ENCODE measurements at regions not wholly inside any gene's neighbourhood (a gene's known extent, or its start where the extent isn't known, plus 50 kb on each side); places are given as distances from the start of the nearest gene placed in this dataset.
"Not testable (repeated sequence)": the region's sequence is repeated elsewhere in the genome, so short reads cannot be mapped to it uniquely, and the experiment has no call there.

- Histone ChIP-seq H3K36me3 (no peaks in the 10 kb centered on the region), H3K27me3 (no peaks in the 10 kb centered on the region), H3K4me3 (no peak overlapping the region), H3K9me3 (no peaks in the 10 kb centered on the region)
- no peak for DNase-seq
These were observed 466.4 kb downstream of the KLF12 start for GRCh38 chr13:73667756-73668155.

GRCh38 chr13:73665261-73665660 lies 468.9 kb downstream of the KLF12 start:
- H3K4me3 ChIP-seq, result no peak overlapping the region
- no peaks in the 10 kb centered on the region for H3K9me3 ChIP-seq
- no peak for DNase-seq
- no peaks in the 10 kb centered on the region for H3K36me3 ChIP-seq
- no peaks in the 10 kb centered on the region for H3K27me3 ChIP-seq

GRCh38 chr13:73664851-73665250 lies 469.4 kb downstream of the KLF12 start:
- Histone ChIP-seq H3K9me3 (no peaks in the 10 kb centered on the region), H3K36me3 (no peaks in the 10 kb centered on the region), H3K4me3 (no peak overlapping the region), H3K27me3 (no peaks in the 10 kb centered on the region)
- no peak for DNase-seq

- no peaks in the 10 kb centered on the region for H3K36me3 ChIP-seq
- no peaks in the 10 kb centered on the region for H3K9me3 ChIP-seq
- DNase-seq, result no peak
- H3K4me3 ChIP-seq, result no peak overlapping the region
- H3K27me3 ChIP-seq, result no peaks in the 10 kb centered on the region
These were observed 471.4 kb downstream of the KLF12 start for GRCh38 chr13:73662833-73663232.

GRCh38 chr13:73661687-73662425 lies 472.3 kb downstream of the KLF12 start:
- no peaks in the 10 kb centered on the region for H3K27me3 ChIP-seq
- H3K4me3 ChIP-seq, result no peak overlapping the region
- H3K9me3 ChIP-seq, result 0 out of 2 replicates have a peak, but pooled peaks cover 3% of the 10 kb centered on the region
- no peaks in the 10 kb centered on the region for H3K36me3 ChIP-seq
- DNase-seq, result no peak

- H3K4me3 ChIP-seq, result no peak overlapping the region
- no peaks in the 10 kb centered on the region for H3K27me3 ChIP-seq
- H3K36me3 ChIP-seq, result no peaks in the 10 kb centered on the region
- no peak for DNase-seq
- H3K9me3 ChIP-seq, result 0 out of 2 replicates have a peak, but pooled peaks cover 3% of the 10 kb centered on the region
These were observed 473.1 kb downstream of the KLF12 start for GRCh38 chr13:73661066-73661465.

- no peak overlapping the region for H3K4me3 ChIP-seq
- no peaks in the 10 kb centered on the region for H3K36me3 ChIP-seq
- peaks cover 3% of the 10 kb centered on the region; the same call in 1 of the 2 replicates for H3K9me3 ChIP-seq
- DNase-seq, result no peak
- H3K27me3 ChIP-seq, result no peaks in the 10 kb centered on the region
These were observed 475.6 kb downstream of the KLF12 start for GRCh38 chr13:73658639-73659038.

GRCh38 chr13:73657821-73658540 lies 476.2 kb downstream of the KLF12 start:
- Histone ChIP-seq H3K9me3 (peaks cover 3% of the 10 kb centered on the region; the same call in 1 of the 2 replicates), H3K36me3 (no peaks in the 10 kb centered on the region), H3K4me3 (no peak overlapping the region), H3K27me3 (no peaks in the 10 kb centered on the region)
- peak; percentile 74 for DNase-seq

GRCh38 chr13:73656863-73657262 lies 477.3 kb downstream of the KLF12 start:
- H3K27me3 ChIP-seq, result no peaks in the 10 kb centered on the region

GRCh38 chr13:73653688-73654087 lies 480.5 kb downstream of the KLF12 start:
- DNase-seq, result no peak
- Histone ChIP-seq H3K36me3 (no peaks in the 10 kb centered on the region), H3K27me3 (no peaks in the 10 kb centered on the region), H3K4me3 (no peak overlapping the region), H3K9me3 (peaks cover 3% of the 10 kb centered on the region; the same call in 1 of the 2 replicates)

More at GRCh38 chr13:73656863-73657262, 477.3 kb downstream of the KLF12 start:
- Histone ChIP-seq H3K4me3 (no peak overlapping the region), H3K36me3 (no peaks in the 10 kb centered on the region), H3K9me3 (peaks cover 3% of the 10 kb centered on the region; the same call in 1 of the 2 replicates)
- no peak for DNase-seq

GRCh38 chr13:73647417-73647816 lies 486.8 kb downstream of the KLF12 start:
- no peaks in the 10 kb centered on the region for H3K36me3 ChIP-seq
- no peaks in the 10 kb centered on the region for H3K27me3 ChIP-seq
- H3K9me3 ChIP-seq, result no peaks in the 10 kb centered on the region
- no peak overlapping the region for H3K4me3 ChIP-seq
- DNase-seq, result no peak

GRCh38 chr13:73640476-73641179 lies 493.6 kb downstream of the KLF12 start:
- H3K9me3 ChIP-seq, DNase-seq, H3K36me3 ChIP-seq, H3K4me3 ChIP-seq, H3K27me3 ChIP-seq: not testable (repeated sequence)

- DNase-seq, result no peak
- Histone ChIP-seq H3K27me3 (no peaks in the 10 kb centered on the region; the same call in 1 of the 2 replicates), H3K9me3 (no peaks in the 10 kb centered on the region), H3K36me3 (no peaks in the 10 kb centered on the region), H3K4me3 (no peak overlapping the region)
These were observed 498.9 kb downstream of the KLF12 start for GRCh38 chr13:73635166-73635787.

GRCh38 chr13:73633817-73634460 lies 500.3 kb downstream of the KLF12 start:
- H3K4me3 ChIP-seq, result no peak overlapping the region
- no peaks in the 10 kb centered on the region for H3K9me3 ChIP-seq
- H3K36me3 ChIP-seq, result no peaks in the 10 kb centered on the region
- H3K27me3 ChIP-seq, result no peaks in the 10 kb centered on the region; the same call in 1 of the 2 replicates
- no peak for DNase-seq

- DNase-seq, result no peak
- no peaks in the 10 kb centered on the region for H3K9me3 ChIP-seq
- no peaks in the 10 kb centered on the region for H3K36me3 ChIP-seq
- no peak overlapping the region for H3K4me3 ChIP-seq
- no peaks in the 10 kb centered on the region; the same call in 1 of the 2 replicates for H3K27me3 ChIP-seq
These were observed 502.8 kb downstream of the KLF12 start for GRCh38 chr13:73631411-73631810.

- no peak for DNase-seq
- Histone ChIP-seq H3K4me3 (no peak overlapping the region), H3K27me3 (no peaks in the 10 kb centered on the region), H3K9me3 (no peaks in the 10 kb centered on the region), H3K36me3 (no peaks in the 10 kb centered on the region)
These were observed 508.5 kb downstream of the KLF12 start for GRCh38 chr13:73625562-73626339.
